ENCODE measurements at regions not wholly inside any gene's neighbourhood (a gene's known extent, or its start where the extent isn't known, plus 50 kb on each side); places are given as distances from the start of the nearest gene placed in this dataset.

DNA sequence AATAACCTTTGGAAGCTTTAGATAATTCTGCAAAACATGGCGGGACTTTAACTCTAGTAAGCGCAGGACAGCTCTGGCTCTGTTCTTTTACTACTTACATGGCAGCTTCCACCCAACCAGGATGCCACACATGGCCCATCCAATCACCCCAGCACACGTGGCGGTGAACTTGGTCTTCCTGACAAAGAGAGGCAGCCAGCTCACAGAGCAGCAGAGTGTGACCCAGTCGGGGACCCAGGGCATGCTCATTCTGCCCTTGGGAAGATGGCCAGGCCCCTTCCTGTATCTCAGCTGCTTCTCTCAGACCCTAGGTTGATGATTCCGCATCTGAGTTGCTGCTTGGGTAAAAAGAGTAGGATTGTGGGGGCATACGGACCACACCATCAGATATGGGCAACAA is 172.1 kb downstream of the USP12 start:
- H3K27ac ChIP-seq, result no peak overlapping the region
- intact Hi-C loops (cut with DNase I), result loop anchor here in 1 of 10 donors (10.0 kb wide), 1 partner anchor 185 kb away; no protein-coding TSS in a partner anchor
- peaks cover 0 to 13% (median 0%) of the 10 kb centered on the region in 11 donors for H3K9me3 ChIP-seq
- no peaks in the 10 kb centered on the region for H3K36me3 ChIP-seq
- 91% methylated on average over 7 of the region's 7 CpGs for WGBS, 2 donors
- H3K4me1 ChIP-seq, result peaks cover 0 to 19% (median 4%) of the 10 kb centered on the region in 9 donors
- ATAC-seq (no peak), DNase-seq (no peak)
- TF ChIP-seq, protein P1, sequence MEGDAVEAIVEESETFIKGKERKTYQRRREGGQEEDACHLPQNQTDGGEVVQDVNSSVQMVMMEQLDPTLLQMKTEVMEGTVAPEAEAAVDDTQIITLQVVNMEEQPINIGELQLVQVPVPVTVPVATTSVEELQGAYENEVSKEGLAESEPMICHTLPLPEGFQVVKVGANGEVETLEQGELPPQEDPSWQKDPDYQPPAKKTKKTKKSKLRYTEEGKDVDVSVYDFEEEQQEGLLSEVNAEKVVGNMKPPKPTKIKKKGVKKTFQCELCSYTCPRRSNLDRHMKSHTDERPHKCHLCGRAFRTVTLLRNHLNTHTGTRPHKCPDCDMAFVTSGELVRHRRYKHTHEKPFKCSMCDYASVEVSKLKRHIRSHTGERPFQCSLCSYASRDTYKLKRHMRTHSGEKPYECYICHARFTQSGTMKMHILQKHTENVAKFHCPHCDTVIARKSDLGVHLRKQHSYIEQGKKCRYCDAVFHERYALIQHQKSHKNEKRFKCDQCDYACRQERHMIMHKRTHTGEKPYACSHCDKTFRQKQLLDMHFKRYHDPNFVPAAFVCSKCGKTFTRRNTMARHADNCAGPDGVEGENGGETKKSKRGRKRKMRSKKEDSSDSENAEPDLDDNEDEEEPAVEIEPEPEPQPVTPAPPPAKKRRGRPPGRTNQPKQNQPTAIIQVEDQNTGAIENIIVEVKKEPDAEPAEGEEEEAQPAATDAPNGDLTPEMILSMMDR (IDR thresholded peaks at IDR 0.05), result no peak
- H3K4me3 ChIP-seq, result no peak overlapping the region
- no peaks in the 10 kb centered on the region for H3K27me3 ChIP-seq

DNA sequence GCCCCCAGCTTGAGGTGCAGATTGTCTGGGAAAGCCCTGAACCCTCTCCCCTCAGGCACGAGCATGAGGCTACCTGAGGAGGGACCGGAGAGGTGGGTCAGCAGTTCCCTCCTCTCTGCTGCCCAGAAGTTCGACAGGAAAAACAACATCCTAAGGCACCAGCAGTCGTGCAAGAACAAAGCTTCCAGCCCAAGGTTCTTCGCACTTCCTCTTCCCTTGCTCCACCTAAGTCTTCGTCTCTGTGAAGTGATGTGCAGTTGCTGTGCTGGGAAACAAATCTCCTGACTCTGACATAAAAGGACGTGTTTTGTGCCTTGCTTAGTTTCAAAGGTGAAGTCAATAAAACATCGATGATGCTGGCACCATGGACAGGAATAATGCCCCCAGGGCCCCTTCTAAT is 173.3 kb downstream of the USP12 start:
- intact Hi-C loops (cut with DNase I), result loop anchor here in 1 of 10 donors (10.0 kb wide), 1 partner anchor 187 kb away; no protein-coding TSS in a partner anchor
- 47 to 55% methylated on average over 8 of the region's 8 CpGs for WGBS, 2 donors
- Histone ChIP-seq H3K9me3 (peaks cover 0 to 12% (median 0%) of the 10 kb centered on the region in 11 donors), H3K27ac (peak overlapping the region in 7 of 10 donors; percentile 34 to 66 (median 53)), H3K4me3 (no peak overlapping the region), H3K36me3 (no peaks in the 10 kb centered on the region), H3K27me3 (no peaks in the 10 kb centered on the region), H3K4me1 (peaks cover 0 to 19% (median 4%) of the 10 kb centered on the region in 9 donors)
- TF ChIP-seq, protein P1 (IDR thresholded peaks at IDR 0.05), result no peak
- DNase-seq, result no peak
- peak in 5 of 8 donors; percentile 39 to 92 (median 61) for ATAC-seq

DNA sequence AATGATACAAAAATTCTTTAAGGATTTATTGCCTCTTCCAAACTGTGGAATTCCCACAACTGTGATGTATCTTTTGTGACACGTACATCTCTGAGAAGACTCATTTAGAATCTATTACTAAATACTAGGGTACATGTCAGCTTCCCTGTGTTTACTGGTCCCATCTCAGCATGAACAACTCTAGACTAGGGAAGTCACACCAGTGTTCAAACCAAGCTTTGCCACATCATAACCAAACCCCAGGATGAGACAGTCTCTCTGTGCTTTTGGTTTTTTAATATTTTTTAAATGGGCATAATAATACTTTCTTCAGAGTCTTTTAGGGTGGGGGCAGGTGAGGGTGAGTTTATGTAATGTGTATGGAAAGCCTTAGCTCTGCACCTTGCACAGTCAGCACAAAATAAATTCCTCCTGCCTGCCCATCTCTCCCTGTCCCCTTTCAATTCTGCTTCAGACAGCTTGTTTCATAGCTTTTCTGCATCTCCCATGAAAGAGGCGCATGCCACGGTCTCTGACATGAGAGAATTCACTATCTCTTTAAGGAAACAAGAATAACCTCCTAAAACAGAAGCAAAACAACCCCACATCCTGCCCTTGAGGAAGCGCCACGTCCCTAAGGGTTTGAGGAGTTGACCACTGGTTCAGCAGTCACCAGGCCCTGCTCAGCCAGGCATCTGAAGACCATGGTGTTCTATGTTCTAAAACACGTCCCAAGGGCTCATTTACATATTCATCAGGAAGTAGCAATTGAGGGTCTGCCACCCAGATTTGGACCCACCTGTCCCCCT is 174.5 kb downstream of the USP12 start:
- H3K4me1 ChIP-seq, result peaks cover 0 to 31% (median 4%) of the 10 kb centered on the region in 9 donors
- H3K9me3 ChIP-seq, result peaks cover 0 to 6% (median 0%) of the 10 kb centered on the region in 11 donors
- 46 to 62% methylated on average over 6 of the region's 6 CpGs for WGBS, 2 donors
- intact Hi-C loops (cut with DNase I), result loop anchor here in 1 of 10 donors (10.0 kb wide), 1 partner anchor 188 kb away; no protein-coding TSS in a partner anchor
- peak in 1 of 2 donors; percentile 44 for DNase-seq
- no peaks in the 10 kb centered on the region for H3K27me3 ChIP-seq
- H3K4me3 ChIP-seq, result no peak overlapping the region
- no peaks in the 10 kb centered on the region for H3K36me3 ChIP-seq
- H3K27ac ChIP-seq, result peak overlapping the region in 7 of 10 donors; percentile 6 to 66 (median 53)
- TF ChIP-seq, protein P1 (IDR thresholded peaks at IDR 0.05), result no peak
- ATAC-seq, result peak in 6 of 8 donors; percentile 55 to 89 (median 84)

DNA sequence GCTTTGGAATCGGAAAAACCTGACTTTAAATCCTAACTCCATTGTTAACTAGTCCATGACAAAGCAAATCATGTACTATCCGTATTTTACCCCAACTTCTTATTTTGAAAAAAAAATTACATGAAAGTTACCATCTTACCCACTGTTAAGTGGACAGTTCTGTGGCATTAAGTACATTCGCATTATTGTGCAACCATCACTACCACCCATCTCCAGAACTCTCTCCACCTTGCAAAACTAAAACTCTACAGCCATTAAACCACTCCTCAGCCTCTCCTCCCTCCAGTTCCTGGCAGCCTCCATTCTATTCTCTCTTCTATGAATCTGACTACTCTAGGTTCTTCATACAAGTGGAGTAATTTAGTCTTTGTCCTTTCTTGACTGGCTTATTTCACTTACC is 176.5 kb downstream of the USP12 start:
- DNase-seq (no peak), ATAC-seq (no peak)
- peaks cover 0 to 6% (median 0%) of the 10 kb centered on the region in 11 donors for H3K9me3 ChIP-seq
- TF ChIP-seq, protein P1 (IDR thresholded peaks at IDR 0.05), result no peak
- H3K36me3 ChIP-seq, result no peaks in the 10 kb centered on the region
- H3K4me1 ChIP-seq, result peaks cover 0 to 37% (median 4%) of the 10 kb centered on the region in 9 donors
- WGBS, 2 donors, result 91 to 96% methylated on average over 3 of the region's 3 CpGs
- intact Hi-C loops (cut with DNase I), result loop anchor here in 1 of 10 donors (10.0 kb wide), 1 partner anchor 190 kb away; no protein-coding TSS in a partner anchor
- H3K27ac ChIP-seq, result no peak overlapping the region
- H3K27me3 ChIP-seq, result no peaks in the 10 kb centered on the region
- H3K4me3 ChIP-seq, result no peak overlapping the region

All from heart right ventricle (tissue), 16 donors.